ENCODE measurements at regions not wholly inside any gene's neighbourhood (a gene's known extent, or its start where the extent isn't known, plus 50 kb on each side); places are given as distances from the start of the nearest gene placed in this dataset.
"Not testable (repeated sequence)": the region's sequence is repeated elsewhere in the genome, so short reads cannot be mapped to it uniquely, and the experiment has no call there.

- DNase-seq (ENCODE audit: low read depth) = peak; percentile 26
Measured at GRCh38 chr12:118536306-118536906, 160.1 kb downstream of the SUDS3 start.

GRCh38 chr12:118537481-118537917 lies 161.1 kb downstream of the SUDS3 start:
- DNase-seq (ENCODE audit: low read depth) = no peak

GRCh38 chr12:118541071-118541470 lies 164.7 kb downstream of the SUDS3 start:
- DNase-seq (ENCODE audit: low read depth) = no peak

GRCh38 chr12:118541934-118542333 lies 165.6 kb downstream of the SUDS3 start:
- peak; percentile 36 for DNase-seq (ENCODE audit: low read depth)

GRCh38 chr12:118543651-118544050 lies 167.3 kb downstream of the SUDS3 start:
- DNase-seq (ENCODE audit: low read depth) = no peak

GRCh38 chr12:118544569-118544968 lies 168.2 kb downstream of the SUDS3 start:
- peak; percentile 95 for DNase-seq (ENCODE audit: low read depth)

GRCh38 chr12:118547606-118548005 lies 171.3 kb downstream of the SUDS3 start:
- DNase-seq (ENCODE audit: low read depth) = not testable (repeated sequence)

GRCh38 chr12:118548887-118549509 lies 172.6 kb downstream of the SUDS3 start:
- DNase-seq (ENCODE audit: low read depth) = no peak

GRCh38 chr12:118549510-118549980 lies 173.2 kb downstream of the SUDS3 start:
- DNase-seq (ENCODE audit: low read depth) = peak; percentile 79

- DNase-seq (ENCODE audit: low read depth) = no peak
Measured at GRCh38 chr12:118553856-118554504, 177.6 kb downstream of the SUDS3 start.

GRCh38 chr12:118558941-118559340 lies 182.6 kb downstream of the SUDS3 start:
- no peak for DNase-seq (ENCODE audit: low read depth)

- DNase-seq (ENCODE audit: low read depth) = no peak
Measured at GRCh38 chr12:118560733-118561132, 184.4 kb downstream of the SUDS3 start.

- DNase-seq (ENCODE audit: low read depth) = no peak
Measured at GRCh38 chr12:118571730-118572129, 195.4 kb downstream of the SUDS3 start.

GRCh38 chr12:118574288-118574687 lies 197.9 kb downstream of the SUDS3 start:
- no peak for DNase-seq (ENCODE audit: low read depth)

- DNase-seq (ENCODE audit: low read depth) = no peak
Measured at GRCh38 chr12:118575730-118576129, 199.4 kb downstream of the SUDS3 start.

- DNase-seq (ENCODE audit: low read depth) = no peak
Measured at GRCh38 chr12:118581371-118581770, 205.0 kb downstream of the SUDS3 start.

GRCh38 chr12:118582863-118583262 lies 206.5 kb downstream of the SUDS3 start:
- DNase-seq (ENCODE audit: low read depth) = peak; percentile 11

- no peak for DNase-seq (ENCODE audit: low read depth)
Measured at GRCh38 chr12:118586433-118586832, 210.1 kb downstream of the SUDS3 start.

GRCh38 chr12:118589162-118589561 lies 212.8 kb downstream of the SUDS3 start:
- DNase-seq (ENCODE audit: low read depth) = no peak

- DNase-seq (ENCODE audit: low read depth) = no peak
Measured at GRCh38 chr12:118590406-118591150, 214.2 kb downstream of the SUDS3 start.

- no peak for DNase-seq (ENCODE audit: low read depth)
Measured at GRCh38 chr12:118603610-118604361, 227.4 kb downstream of the SUDS3 start.

GRCh38 chr12:118606690-118607089 lies 230.3 kb downstream of the SUDS3 start:
- DNase-seq (ENCODE audit: low read depth) = no peak

All from M059J (cell line).